Central memory CD4-positive, alpha-beta T cell (primary cell): ENCODE measurements at regions not wholly inside any gene's neighbourhood (a gene's known extent, or its start where the extent isn't known, plus 50 kb on each side); places are given as distances from the start of the nearest gene placed in this dataset.

Experiments
- DNase-seq: peaks from one replicate; pipeline ENCODE4 v3.0.0; 2022

DNA sequence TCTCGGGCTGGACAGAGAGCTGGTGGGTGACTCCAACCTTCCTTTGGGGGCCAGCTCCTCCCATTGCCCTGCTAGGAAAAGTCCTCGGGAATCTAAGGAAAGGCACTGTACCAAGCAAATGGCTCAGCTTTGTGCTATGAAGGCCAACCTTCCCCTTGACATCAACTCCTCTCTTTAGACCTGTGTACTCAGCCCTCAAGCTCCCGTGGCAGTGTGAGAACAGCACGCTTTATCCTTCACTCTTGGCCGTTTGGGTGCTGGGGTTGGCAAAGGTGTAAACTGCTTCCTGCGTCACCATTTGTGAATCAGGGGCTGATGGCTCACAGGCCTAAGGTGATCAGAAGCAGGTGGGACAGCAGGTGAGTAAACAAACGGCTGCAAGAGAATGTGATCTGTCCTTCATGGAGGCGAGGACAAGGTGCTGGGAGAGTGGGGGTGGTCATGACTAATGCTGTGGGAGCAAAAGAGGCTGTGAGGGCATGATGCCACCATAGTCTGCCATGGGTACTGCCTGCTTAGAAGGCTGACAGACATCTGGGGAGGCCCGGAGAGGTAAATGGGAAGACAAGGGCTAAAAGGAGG lies 165.2 kb upstream of the TPM1 start:
- DNase-seq: no peak

DNA sequence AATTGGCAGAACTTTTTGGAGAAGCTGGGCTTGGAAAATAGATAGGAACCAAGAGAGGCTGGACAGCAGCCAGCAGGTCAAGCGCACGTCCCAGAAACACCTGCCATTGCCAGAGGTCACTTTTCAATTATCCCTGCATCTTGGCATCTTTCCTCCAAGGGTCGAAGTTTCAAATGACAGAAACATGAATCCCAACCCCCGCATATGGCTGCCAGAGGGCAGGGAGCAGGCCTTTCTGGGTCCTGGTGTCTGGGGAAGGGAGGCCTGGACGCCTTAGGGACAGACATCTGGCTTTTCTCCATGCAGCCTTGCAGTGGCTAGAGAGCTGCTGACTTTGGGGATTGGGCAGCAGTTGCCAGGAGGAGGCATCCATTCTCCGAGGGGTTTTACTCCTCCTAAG lies 164.5 kb upstream of the TPM1 start:
- DNase-seq: no peak

GRCh38 chr15:62879770-62880169 lies 162.8 kb upstream of the TPM1 start:
- DNase-seq: no peak

- no peak for DNase-seq
These were observed 162.3 kb upstream of the TPM1 start for GRCh38 chr15:62880278-62880677.

GRCh38 chr15:62881056-62881455 lies 161.5 kb upstream of the TPM1 start:
- DNase-seq: no peak

- no peak for DNase-seq
These were observed 158.5 kb upstream of the TPM1 start for GRCh38 chr15:62883938-62884479.

- no peak for DNase-seq
These were observed 156.0 kb upstream of the TPM1 start for GRCh38 chr15:62886431-62887071.

DNA sequence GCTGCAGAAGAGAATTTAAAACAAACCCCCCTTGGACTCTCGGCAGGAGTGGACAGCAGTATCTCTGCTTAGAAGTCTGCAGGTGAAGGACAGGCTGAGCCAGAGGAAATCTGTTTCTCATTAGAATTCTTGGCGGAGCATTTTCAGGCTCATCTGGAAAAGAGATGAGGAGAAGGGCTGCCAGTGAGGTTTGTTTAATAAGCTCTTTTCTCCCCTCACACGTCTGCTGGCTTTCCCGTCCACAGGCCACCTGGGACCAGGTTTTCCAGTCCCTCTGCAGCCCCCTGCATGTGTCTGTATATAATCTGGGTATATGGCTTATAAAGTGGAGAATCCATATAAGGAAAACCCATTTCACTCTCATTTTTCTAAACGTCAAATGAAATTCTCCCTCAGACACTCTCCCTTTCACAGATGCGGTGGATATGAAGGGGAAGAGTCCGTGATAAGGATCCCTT lies 155.4 kb upstream of the TPM1 start:
- DNase-seq: no peak

- DNase-seq: no peak
These were observed 153.9 kb upstream of the TPM1 start for GRCh38 chr15:62888623-62889022.

DNA sequence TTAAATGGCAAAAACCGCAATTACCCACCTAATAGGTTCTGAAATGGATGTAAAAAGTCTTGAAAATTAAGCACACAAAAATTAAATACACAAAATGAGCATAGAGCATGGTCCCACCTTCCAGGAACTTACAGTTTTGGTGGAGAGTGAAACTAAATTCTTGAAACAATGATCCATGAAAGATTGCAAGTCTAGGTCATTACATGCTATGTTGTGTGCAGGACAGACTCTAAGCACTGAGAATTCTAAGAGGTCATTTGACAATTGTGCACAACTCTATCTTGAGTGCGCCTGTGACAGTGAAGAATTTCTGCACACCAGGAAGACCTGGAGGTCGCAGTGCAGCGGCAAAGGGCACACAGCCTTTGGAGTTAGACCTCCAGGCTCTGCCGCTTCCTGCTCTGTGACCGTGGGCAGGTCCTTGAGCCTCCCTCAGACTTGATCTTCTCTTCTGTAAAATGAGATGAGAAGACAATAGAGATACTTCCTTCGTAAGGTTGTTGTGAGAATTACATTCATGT lies 153.3 kb upstream of the TPM1 start:
- DNase-seq: no peak

- no peak for DNase-seq
These were observed 152.6 kb upstream of the TPM1 start for GRCh38 chr15:62889734-62890505.

- no peak for DNase-seq
These were observed 148.0 kb upstream of the TPM1 start for GRCh38 chr15:62894322-62895085.

GRCh38 chr15:62895139-62895866 lies 147.2 kb upstream of the TPM1 start:
- DNase-seq: no peak

DNA sequence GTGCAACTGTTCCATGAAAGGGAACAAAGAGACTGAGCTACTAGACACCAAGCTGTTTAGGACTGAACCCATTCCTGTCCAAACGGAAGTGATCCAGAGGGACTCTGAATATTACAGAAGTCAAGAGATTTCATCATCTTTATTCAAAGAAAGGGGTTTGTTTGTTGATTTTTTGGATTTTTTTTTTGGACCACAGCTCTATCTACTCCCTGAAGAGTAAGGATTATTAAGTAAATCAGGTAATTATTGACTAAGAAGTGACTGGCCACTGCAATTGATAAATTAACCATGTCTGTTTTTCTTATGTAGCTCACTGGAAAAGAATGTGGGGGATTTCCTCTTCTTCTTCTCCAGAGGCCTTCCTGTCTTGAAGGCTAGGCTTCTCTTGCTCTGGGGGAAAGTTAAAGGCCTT lies 146.6 kb upstream of the TPM1 start:
- DNase-seq: no peak

GRCh38 chr15:62896380-62896866 lies 146.1 kb upstream of the TPM1 start:
- no peak for DNase-seq

DNA sequence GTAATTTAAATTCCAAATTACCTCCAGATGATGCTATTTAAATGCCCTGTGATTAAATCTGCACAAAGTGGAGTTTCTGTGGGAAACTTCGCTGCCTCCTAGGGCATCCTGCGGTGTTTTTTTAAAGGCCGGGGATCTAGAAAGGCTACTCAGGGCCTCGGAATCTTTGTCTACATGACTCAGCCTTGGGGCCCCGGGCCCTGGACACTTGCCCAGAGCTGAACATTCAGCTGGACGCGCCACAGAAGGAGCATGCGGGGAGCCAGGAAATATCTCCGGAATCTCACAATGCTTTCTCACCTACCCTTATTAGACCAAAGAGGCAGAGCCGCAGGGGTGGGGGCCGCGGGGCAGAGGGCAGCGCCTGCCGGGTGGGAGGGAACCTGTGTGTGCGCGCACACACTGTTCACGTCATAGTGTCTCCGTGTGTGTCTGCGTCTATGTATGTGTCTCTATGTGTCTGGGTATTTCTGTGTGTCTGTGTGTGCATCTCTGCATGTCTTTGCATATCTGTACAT lies 145.5 kb upstream of the TPM1 start:
- DNase-seq: no peak

- DNase-seq: no peak
These were observed 144.9 kb upstream of the TPM1 start for GRCh38 chr15:62897634-62898033.

DNA sequence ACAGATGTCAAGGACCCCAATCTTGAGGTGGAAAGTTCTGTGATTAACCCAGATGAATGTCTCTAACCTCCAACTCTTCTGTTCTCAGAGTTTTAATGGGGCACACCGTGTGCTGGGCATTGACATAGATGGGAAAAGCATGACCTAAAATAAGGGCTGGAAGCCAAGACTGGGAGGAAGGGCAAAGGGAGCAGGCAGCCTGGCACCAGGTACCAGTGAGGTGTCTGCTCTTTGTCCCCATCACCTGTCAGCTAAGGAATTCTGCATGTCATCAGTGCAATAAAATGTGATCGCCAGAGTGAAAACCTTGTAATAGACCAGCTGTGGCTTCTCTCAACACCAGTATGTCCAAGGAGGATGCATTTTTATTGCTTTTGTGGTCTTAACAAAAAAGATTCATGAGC lies 143.5 kb upstream of the TPM1 start:
- DNase-seq: no peak

GRCh38 chr15:62900071-62900802 lies 142.3 kb upstream of the TPM1 start:
- no peak for DNase-seq

- DNase-seq: no peak
These were observed 141.5 kb upstream of the TPM1 start for GRCh38 chr15:62901087-62901486.
